ENCODE measurements at regions not wholly inside any gene's neighbourhood (a gene's known extent, or its start where the extent isn't known, plus 50 kb on each side); places are given as distances from the start of the nearest gene placed in this dataset.

GRCh38 chr12:90078344-90078743 lies 369.7 kb upstream of the ATP2B1 start:
- whole genome bisulfite sequencing, 5 donors: 77 to 84% (median 81%) methylated on average over 4 of the region's 4 CpGs
- intact Hi-C loops (cut with DNase I; ENCODE audit: low total_unique reads): no loop called here
- TF ChIP-seq, protein P1, sequence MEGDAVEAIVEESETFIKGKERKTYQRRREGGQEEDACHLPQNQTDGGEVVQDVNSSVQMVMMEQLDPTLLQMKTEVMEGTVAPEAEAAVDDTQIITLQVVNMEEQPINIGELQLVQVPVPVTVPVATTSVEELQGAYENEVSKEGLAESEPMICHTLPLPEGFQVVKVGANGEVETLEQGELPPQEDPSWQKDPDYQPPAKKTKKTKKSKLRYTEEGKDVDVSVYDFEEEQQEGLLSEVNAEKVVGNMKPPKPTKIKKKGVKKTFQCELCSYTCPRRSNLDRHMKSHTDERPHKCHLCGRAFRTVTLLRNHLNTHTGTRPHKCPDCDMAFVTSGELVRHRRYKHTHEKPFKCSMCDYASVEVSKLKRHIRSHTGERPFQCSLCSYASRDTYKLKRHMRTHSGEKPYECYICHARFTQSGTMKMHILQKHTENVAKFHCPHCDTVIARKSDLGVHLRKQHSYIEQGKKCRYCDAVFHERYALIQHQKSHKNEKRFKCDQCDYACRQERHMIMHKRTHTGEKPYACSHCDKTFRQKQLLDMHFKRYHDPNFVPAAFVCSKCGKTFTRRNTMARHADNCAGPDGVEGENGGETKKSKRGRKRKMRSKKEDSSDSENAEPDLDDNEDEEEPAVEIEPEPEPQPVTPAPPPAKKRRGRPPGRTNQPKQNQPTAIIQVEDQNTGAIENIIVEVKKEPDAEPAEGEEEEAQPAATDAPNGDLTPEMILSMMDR (IDR thresholded peaks at IDR 0.05 in 8 of 11, conservative IDR thresholded peaks at IDR 0.05 in 3 of 11): no peak
- TF ChIP-seq POLR2A (IDR thresholded peaks at IDR 0.05) (no peak), POLR2AphosphoS5 (IDR thresholded peaks at IDR 0.05) (no peak)
- Histone ChIP-seq H3K27me3 (replicated peaks in 1 of 7) (no peaks in the 10 kb centered on the region), H3K4me1 (peaks cover 0 to 3% (median 0%) of the 10 kb centered on the region in 6 donors), H3K27ac (no peak overlapping the region), H3K9me3 (no peaks in the 10 kb centered on the region), H3K4me3 (no peak overlapping the region), H3K36me3 (no peaks in the 10 kb centered on the region)
- DNase-seq: no peak

DNA sequence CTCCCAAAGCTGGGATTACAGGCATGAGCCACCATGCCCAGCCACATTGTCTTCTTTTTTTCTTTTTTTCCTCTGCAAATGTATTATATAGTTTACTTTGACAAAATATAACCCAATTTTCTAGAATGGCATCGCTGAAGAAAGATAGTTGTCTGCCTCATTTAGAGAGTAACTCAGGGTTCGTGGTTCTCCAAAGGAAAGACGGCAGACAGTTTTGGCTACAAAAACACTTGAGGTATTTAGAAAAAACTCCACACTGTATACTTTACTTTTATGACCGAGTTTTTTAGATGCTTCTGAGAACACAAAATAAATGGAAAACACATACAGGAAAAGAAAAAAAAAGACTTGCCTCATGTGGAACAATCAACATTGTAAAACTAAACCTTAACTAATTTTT lies 369.1 kb upstream of the ATP2B1 start:
- 84 to 91% (median 85%) methylated on average over 4 of the region's 4 CpGs for WGBS, 5 donors
- Histone ChIP-seq H3K4me1 (peaks cover 0 to 3% (median 0%) of the 10 kb centered on the region in 6 donors), H3K27ac (no peak overlapping the region), H3K36me3 (no peaks in the 10 kb centered on the region), H3K9me3 (no peaks in the 10 kb centered on the region), H3K27me3 (replicated peaks in 1 of 7) (no peaks in the 10 kb centered on the region), H3K4me3 (no peak overlapping the region)
- DNase-seq: no peak
- TF ChIP-seq, protein P1 (IDR thresholded peaks at IDR 0.05 in 8 of 11, conservative IDR thresholded peaks at IDR 0.05 in 3 of 11): no peak
- TF ChIP-seq POLR2AphosphoS5 (IDR thresholded peaks at IDR 0.05) (no peak), POLR2A (IDR thresholded peaks at IDR 0.05) (no peak)
- intact Hi-C loops (cut with DNase I; ENCODE audit: low total_unique reads): no loop called here

DNA sequence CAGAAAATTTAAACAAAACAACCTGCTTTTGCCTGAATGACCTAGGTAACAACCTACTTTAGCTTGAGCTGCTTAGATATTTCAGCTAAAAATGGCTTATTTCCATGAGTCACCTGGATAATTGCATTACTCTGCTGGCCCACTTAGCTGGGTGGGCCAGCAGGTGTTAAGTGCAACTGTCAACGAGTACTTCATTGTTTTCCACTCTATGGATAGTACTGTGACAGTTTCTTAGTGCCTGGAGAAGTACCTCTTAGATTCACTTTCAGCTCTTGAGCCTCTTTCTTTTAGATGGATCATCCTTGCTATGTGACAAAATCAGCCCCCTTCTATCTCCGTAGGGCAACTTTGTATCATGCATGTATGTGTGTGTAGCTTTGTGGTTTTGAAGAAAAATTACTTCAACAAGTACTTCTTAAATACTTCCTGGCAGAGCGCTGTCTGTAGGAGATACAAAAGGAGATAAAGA lies 368.2 kb upstream of the ATP2B1 start:
- intact Hi-C loops (cut with DNase I; ENCODE audit: low total_unique reads): no loop called here
- Histone ChIP-seq H3K36me3 (no peaks in the 10 kb centered on the region), H3K27me3 (replicated peaks in 1 of 7) (no peaks in the 10 kb centered on the region), H3K9me3 (no peaks in the 10 kb centered on the region), H3K4me3 (no peak overlapping the region), H3K4me1 (peaks cover 0 to 3% (median 0%) of the 10 kb centered on the region in 6 donors), H3K27ac (no peak overlapping the region)
- no peak for TF ChIP-seq POLR2AphosphoS5 (IDR thresholded peaks at IDR 0.05)
- TF ChIP-seq, protein P1 (IDR thresholded peaks at IDR 0.05 in 8 of 11, conservative IDR thresholded peaks at IDR 0.05 in 3 of 11): no peak
- TF ChIP-seq POLR2A (IDR thresholded peaks at IDR 0.05): no peak
- no peak for DNase-seq
- WGBS, 5 donors: 30 to 55% (median 44%) methylated on average over 3 of the region's 3 CpGs

- H3K4me3 ChIP-seq: no peak overlapping the region
- intact Hi-C loops (cut with DNase I; ENCODE audit: low total_unique reads): no loop called here
- no peaks in the 10 kb centered on the region for H3K36me3 ChIP-seq
- no peak for DNase-seq
- TF ChIP-seq, protein P1 (IDR thresholded peaks at IDR 0.05 in 8 of 11, conservative IDR thresholded peaks at IDR 0.05 in 3 of 11): no peak
- H3K4me1 ChIP-seq: peaks cover 0 to 3% (median 0%) of the 10 kb centered on the region in 6 donors
- peaks cover 0 to 6% (median 0%) of the 10 kb centered on the region in 8 donors for H3K9me3 ChIP-seq
- H3K27ac ChIP-seq: no peak overlapping the region
- no peaks in the 10 kb centered on the region for H3K27me3 ChIP-seq (replicated peaks in 1 of 7)
Measured at GRCh38 chr12:90075685-90076084, 367.0 kb upstream of the ATP2B1 start.

Data from spleen (tissue), 11 donors.